ENCODE measurements at regions not wholly inside any gene's neighbourhood (a gene's known extent, or its start where the extent isn't known, plus 50 kb on each side); places are given as distances from the start of the nearest gene placed in this dataset.

DNA sequence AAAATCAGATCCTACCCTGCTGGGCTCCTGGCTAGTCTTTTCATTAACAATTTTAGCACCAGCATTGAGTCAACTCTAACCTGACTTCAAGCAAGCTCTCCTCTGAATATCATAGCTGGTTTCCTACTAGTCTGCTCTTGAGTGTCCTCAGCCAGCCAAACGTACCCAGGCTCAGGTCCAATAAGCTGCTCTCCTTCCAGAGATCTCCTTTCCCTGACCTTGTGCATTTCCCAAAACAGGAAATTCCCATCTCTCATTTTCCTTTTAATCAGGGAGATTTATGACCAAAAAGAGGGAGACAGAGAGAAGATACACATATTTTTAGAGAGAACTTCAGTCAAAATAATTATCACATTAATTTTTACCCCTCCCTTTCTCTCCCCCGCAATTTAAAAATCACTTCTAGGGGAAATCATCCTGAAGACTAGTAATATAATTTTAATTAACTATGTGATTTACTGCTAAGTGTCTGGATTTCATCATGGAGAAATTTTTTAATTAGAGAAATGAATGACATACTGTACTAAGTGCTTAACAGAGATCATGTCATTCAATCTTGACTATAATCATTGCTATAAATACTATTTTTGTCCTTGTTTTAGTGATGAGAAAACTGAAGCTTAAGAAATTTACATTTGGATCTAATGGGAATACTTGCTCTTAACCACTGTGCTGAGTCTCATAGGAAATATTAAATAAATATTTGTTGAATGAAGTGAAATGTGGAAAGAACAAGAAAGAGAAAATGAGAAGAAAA lies 421.7 kb upstream of the INTU start:
- no peaks in the 10 kb centered on the region for H3K36me3 ChIP-seq (ENCODE audit: insufficient read depth, low read length)
- TF ChIP-seq EZH2 (IDR thresholded peaks at IDR 0.05; ENCODE audit: insufficient read depth, low read length) = no peak
- TF ChIP-seq, protein P1, sequence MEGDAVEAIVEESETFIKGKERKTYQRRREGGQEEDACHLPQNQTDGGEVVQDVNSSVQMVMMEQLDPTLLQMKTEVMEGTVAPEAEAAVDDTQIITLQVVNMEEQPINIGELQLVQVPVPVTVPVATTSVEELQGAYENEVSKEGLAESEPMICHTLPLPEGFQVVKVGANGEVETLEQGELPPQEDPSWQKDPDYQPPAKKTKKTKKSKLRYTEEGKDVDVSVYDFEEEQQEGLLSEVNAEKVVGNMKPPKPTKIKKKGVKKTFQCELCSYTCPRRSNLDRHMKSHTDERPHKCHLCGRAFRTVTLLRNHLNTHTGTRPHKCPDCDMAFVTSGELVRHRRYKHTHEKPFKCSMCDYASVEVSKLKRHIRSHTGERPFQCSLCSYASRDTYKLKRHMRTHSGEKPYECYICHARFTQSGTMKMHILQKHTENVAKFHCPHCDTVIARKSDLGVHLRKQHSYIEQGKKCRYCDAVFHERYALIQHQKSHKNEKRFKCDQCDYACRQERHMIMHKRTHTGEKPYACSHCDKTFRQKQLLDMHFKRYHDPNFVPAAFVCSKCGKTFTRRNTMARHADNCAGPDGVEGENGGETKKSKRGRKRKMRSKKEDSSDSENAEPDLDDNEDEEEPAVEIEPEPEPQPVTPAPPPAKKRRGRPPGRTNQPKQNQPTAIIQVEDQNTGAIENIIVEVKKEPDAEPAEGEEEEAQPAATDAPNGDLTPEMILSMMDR (IDR thresholded peaks at IDR 0.05; ENCODE audit: insufficient read depth, low read depth, low read length) = no peak
- H3K4me3 ChIP-seq (ENCODE audit: insufficient read depth, low read depth, low read length) = no peak overlapping the region
- H3K79me2 ChIP-seq (ENCODE audit: insufficient read depth, low read length) = no peaks in the 10 kb centered on the region
- no peak overlapping the region for H2AFZ ChIP-seq (ENCODE audit: low read depth, low read length)
- H3K9me3 ChIP-seq (ENCODE audit: insufficient read depth, low read depth, low read length) = no peaks in the 10 kb centered on the region
- FAIRE-seq (no peak), DNase-seq (ENCODE audit: low read depth) (no peak)
- H3K9ac ChIP-seq (ENCODE audit: low read length) = no peak overlapping the region
- Mint-ChIP-seq H3K36me3 (ENCODE audit: low read depth, unreplicated experiment) (no peaks in the 10 kb centered on the region), H3K4me3 (ENCODE audit: unreplicated experiment) (no peak overlapping the region), H3K27me3 (ENCODE audit: low read depth, unreplicated experiment) (no peaks in the 10 kb centered on the region), H3K27ac (ENCODE audit: unreplicated experiment) (no peak overlapping the region), H3K9me3 (ENCODE audit: unreplicated experiment) (peaks cover 2% of the 10 kb centered on the region), H3K4me1 (ENCODE audit: low read depth, unreplicated experiment) (peaks cover 7% of the 10 kb centered on the region)
- H3K27me3 ChIP-seq (ENCODE audit: insufficient read depth, low read length) = no peaks in the 10 kb centered on the region
- H3K27ac ChIP-seq (ENCODE audit: low read depth, low read length) = no peak overlapping the region
- peaks cover 3% of the 10 kb centered on the region for H3K4me1 ChIP-seq (ENCODE audit: insufficient read depth, low read length)
- no peaks in the 10 kb centered on the region for H4K20me1 ChIP-seq (ENCODE audit: insufficient read depth, low read length)
- no peak overlapping the region for H3K4me2 ChIP-seq (ENCODE audit: low read length)

DNA sequence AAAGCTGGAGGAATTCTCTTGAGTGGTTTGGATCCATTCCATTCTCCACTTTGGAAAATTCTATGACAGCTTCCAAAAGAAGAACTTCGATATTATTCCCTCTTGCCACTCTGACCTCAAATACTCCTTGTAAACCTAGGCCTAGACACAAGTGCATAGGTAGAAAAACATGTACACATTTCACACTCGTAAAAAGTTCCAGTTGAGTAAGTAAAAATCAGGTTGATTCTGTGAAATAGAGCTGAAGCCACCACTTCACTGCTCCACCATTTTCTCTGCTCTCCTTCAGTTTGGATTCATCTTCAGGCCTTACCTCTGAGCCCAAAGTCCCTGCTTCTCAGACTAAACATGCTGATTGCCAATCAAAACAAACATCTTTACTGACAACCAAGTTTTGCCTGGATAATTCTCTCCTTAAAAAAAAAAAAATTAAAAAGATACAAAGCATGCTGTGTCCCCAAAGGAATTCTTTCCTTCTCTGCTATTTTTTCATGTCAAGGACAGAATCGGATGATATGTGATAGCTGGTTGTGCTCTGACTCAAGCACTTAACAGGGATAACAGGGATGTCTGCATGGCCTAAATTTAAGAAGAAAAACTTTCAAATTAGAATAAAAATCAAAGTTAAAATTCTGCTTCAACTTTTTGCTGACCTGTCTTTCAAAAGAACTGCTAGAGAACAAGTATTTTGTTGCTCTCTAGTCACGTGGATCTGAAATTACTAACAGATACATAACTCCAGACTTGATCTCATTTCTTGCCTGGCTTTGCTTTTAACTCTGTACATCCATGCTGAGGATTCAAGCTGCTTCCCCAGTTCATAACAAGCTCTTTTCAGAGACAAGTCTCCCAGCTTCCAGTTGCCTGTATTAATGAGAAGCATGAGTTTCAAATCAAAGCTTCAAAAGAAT lies 420.9 kb upstream of the INTU start:
- no peaks in the 10 kb centered on the region for H3K36me3 ChIP-seq (ENCODE audit: insufficient read depth, low read length)
- Mint-ChIP-seq H3K27me3 (ENCODE audit: low read depth, unreplicated experiment) (no peaks in the 10 kb centered on the region), H3K9me3 (ENCODE audit: unreplicated experiment) (peaks cover 2% of the 10 kb centered on the region), H3K4me1 (ENCODE audit: low read depth, unreplicated experiment) (peaks cover 7% of the 10 kb centered on the region), H3K4me3 (ENCODE audit: unreplicated experiment) (no peak overlapping the region), H3K36me3 (ENCODE audit: low read depth, unreplicated experiment) (no peaks in the 10 kb centered on the region), H3K27ac (ENCODE audit: unreplicated experiment) (no peak overlapping the region)
- FAIRE-seq (no peak), DNase-seq (ENCODE audit: low read depth) (peak; percentile 7)
- no peaks in the 10 kb centered on the region for H3K79me2 ChIP-seq (ENCODE audit: insufficient read depth, low read length)
- no peak overlapping the region for H3K4me3 ChIP-seq (ENCODE audit: insufficient read depth, low read depth, low read length)
- peaks cover 3% of the 10 kb centered on the region for H3K4me1 ChIP-seq (ENCODE audit: insufficient read depth, low read length)
- TF ChIP-seq, protein P1 (IDR thresholded peaks at IDR 0.05; ENCODE audit: insufficient read depth, low read depth, low read length) = no peak
- TF ChIP-seq EZH2 (IDR thresholded peaks at IDR 0.05; ENCODE audit: insufficient read depth, low read length) = no peak
- no peaks in the 10 kb centered on the region for H3K9me3 ChIP-seq (ENCODE audit: insufficient read depth, low read depth, low read length)
- no peaks in the 10 kb centered on the region for H3K27me3 ChIP-seq (ENCODE audit: insufficient read depth, low read length)
- H2AFZ ChIP-seq (ENCODE audit: low read depth, low read length) = no peak overlapping the region
- H3K4me2 ChIP-seq (ENCODE audit: low read length) = no peak overlapping the region
- H3K9ac ChIP-seq (ENCODE audit: low read length) = no peak overlapping the region
- H4K20me1 ChIP-seq (ENCODE audit: insufficient read depth, low read length) = no peaks in the 10 kb centered on the region
- H3K27ac ChIP-seq (ENCODE audit: low read depth, low read length) = no peak overlapping the region
